ENCODE measurements at regions not wholly inside any gene's neighbourhood (a gene's known extent, or its start where the extent isn't known, plus 50 kb on each side); places are given as distances from the start of the nearest gene placed in this dataset.

DNA sequence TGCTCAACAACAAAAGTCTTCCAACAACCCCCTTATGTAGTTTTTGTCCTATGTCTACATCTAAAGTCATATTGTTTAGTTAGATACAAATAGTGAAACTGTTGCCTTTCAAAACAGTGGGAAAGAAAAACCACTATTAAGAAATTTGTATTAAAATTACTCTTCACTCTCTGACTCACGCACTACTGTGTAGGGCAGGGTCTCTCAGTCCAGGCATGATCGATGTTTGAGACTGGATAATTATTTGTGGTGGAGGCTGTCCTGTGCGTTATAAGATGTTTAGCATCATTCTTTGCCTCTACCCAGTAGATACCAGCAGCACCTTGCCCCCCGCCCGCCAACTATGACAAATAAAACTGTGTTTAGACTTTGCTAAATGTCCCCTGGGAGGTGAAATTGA, 369.4 kb upstream of the ZEB2 start:
- Histone ChIP-seq H3K36me3 (ENCODE audit: control insufficient read depth in 4 of 4, insufficient read depth in 4 of 4, low read length in 3 of 4) (no peaks in the 10 kb centered on the region), H3K27me3 (replicated peaks in 2 of 5; ENCODE audit: control insufficient read depth in 4 of 5, insufficient read depth in 5 of 5, low read length in 4 of 5) (no peaks in the 10 kb centered on the region), H3K4me1 (ENCODE audit: control extremely low read depth in 1 of 4, control insufficient read depth in 4 of 4, insufficient read depth in 4 of 4, low read length in 3 of 4) (peaks cover 0 to 4% (median 4%) of the 10 kb centered on the region in 4 experiments), H3K4me3 (ENCODE audit: control insufficient read depth in 1 of 7, extremely low read depth in 1 of 7, insufficient read depth in 4 of 7, low read depth in 2 of 7, low read length in 6 of 7) (no peak overlapping the region), H3K9me3 (ENCODE audit: control extremely low read depth in 1 of 5, control insufficient read depth in 4 of 5, insufficient read depth in 2 of 5, low read depth in 1 of 5, low read length in 4 of 5) (peaks cover 0 to 2% (median 0%) of the 10 kb centered on the region in 5 experiments), H3K27ac (ENCODE audit: insufficient read depth in 1 of 2, low read depth in 1 of 2, low read length in 2 of 2, poor library complexity in 1 of 2, severe bottlenecking in 2 of 2) (no peak overlapping the region)
- 100% methylated on average over 1 of the region's 5 CpGs for WGBS (ENCODE audit: insufficient coverage)
- POLR2A ChIA-PET, result no interaction called here
- no peak for DNase-seq
- CTCF ChIA-PET, result interaction anchor here (0.7 to 1.6 kb wide), 2 partner anchors 192 to 425 kb away, joined by 3 read pairs; no protein-coding TSS in a partner anchor

- H3K9me3 ChIP-seq (ENCODE audit: control extremely low read depth in 1 of 5, control insufficient read depth in 4 of 5, insufficient read depth in 2 of 5, low read depth in 1 of 5, low read length in 4 of 5), result peaks cover 0 to 3% (median 2%) of the 10 kb centered on the region in 5 experiments
- DNase-seq, result no peak
- H3K4me3 ChIP-seq (ENCODE audit: control insufficient read depth in 1 of 7, extremely low read depth in 1 of 7, insufficient read depth in 4 of 7, low read depth in 2 of 7, low read length in 6 of 7), result no peak overlapping the region
- no peaks in the 10 kb centered on the region for H3K36me3 ChIP-seq (ENCODE audit: control insufficient read depth in 4 of 4, insufficient read depth in 4 of 4, low read length in 3 of 4)
- H3K27me3 ChIP-seq (replicated peaks in 2 of 5; ENCODE audit: control insufficient read depth in 4 of 5, insufficient read depth in 5 of 5, low read length in 4 of 5), result no peaks in the 10 kb centered on the region
- POLR2A ChIA-PET, result no interaction called here
- H3K4me1 ChIP-seq (ENCODE audit: control extremely low read depth in 1 of 4, control insufficient read depth in 4 of 4, insufficient read depth in 4 of 4, low read length in 3 of 4), result peaks cover 0 to 4% (median 4%) of the 10 kb centered on the region in 4 experiments
- H3K27ac ChIP-seq (ENCODE audit: insufficient read depth in 1 of 2, low read depth in 1 of 2, low read length in 2 of 2, poor library complexity in 1 of 2, severe bottlenecking in 2 of 2), result no peak overlapping the region
- CTCF ChIA-PET, result interaction anchor here (1.2 kb wide), 1 partner anchor 393 kb away, joined by 3 read pairs; no protein-coding TSS in a partner anchor
- 78% methylated on average over 3 of the region's 3 CpGs for WGBS (ENCODE audit: insufficient coverage)
Observed at GRCh38 chr2:144886862-144887261, 366.9 kb upstream of the ZEB2 start.

DNA sequence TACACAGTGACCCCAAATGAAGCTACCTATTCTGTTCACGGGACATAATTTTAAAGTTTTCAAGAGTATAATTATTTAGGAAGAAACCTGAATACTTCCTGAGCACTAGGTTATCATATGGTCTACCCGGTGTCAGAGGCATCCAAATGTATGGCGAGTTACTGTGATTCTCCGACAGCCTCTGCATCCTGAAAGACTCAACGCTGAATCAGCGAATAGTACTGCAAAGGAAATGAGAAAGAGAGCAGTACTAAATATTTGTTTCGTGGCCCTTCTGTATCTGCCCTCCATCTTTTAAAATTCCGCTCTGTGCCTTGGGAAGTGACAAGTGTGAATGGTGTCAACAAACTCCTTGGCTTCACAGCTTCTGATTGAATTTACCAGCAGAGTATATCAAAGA, 358.0 kb upstream of the ZEB2 start:
- WGBS (ENCODE audit: insufficient coverage), result 100% methylated on average over 5 of the region's 8 CpGs
- POLR2A ChIA-PET, result no interaction called here
- Histone ChIP-seq H3K4me3 (ENCODE audit: control insufficient read depth in 1 of 7, extremely low read depth in 1 of 7, insufficient read depth in 4 of 7, low read depth in 2 of 7, low read length in 6 of 7) (no peak overlapping the region), H3K36me3 (ENCODE audit: control insufficient read depth in 4 of 4, insufficient read depth in 4 of 4, low read length in 3 of 4) (no peaks in the 10 kb centered on the region), H3K9me3 (ENCODE audit: control extremely low read depth in 1 of 5, control insufficient read depth in 4 of 5, insufficient read depth in 2 of 5, low read depth in 1 of 5, low read length in 4 of 5) (peaks cover 0 to 4% (median 3%) of the 10 kb centered on the region in 5 experiments), H3K4me1 (ENCODE audit: control extremely low read depth in 1 of 4, control insufficient read depth in 4 of 4, insufficient read depth in 4 of 4, low read length in 3 of 4) (no peaks in the 10 kb centered on the region), H3K27ac (ENCODE audit: insufficient read depth in 1 of 2, low read depth in 1 of 2, low read length in 2 of 2, poor library complexity in 1 of 2, severe bottlenecking in 2 of 2) (no peak overlapping the region), H3K27me3 (replicated peaks in 2 of 5; ENCODE audit: control insufficient read depth in 4 of 5, insufficient read depth in 5 of 5, low read length in 4 of 5) (no peaks in the 10 kb centered on the region)
- CTCF ChIA-PET, result no interaction called here
- no peak for DNase-seq

GRCh38 chr2:144876013-144876412, 356.1 kb upstream of the ZEB2 start:
- H3K4me1 ChIP-seq (ENCODE audit: control extremely low read depth in 1 of 4, control insufficient read depth in 4 of 4, insufficient read depth in 4 of 4, low read length in 3 of 4), result no peaks in the 10 kb centered on the region
- H3K27ac ChIP-seq (ENCODE audit: insufficient read depth in 1 of 2, low read depth in 1 of 2, low read length in 2 of 2, poor library complexity in 1 of 2, severe bottlenecking in 2 of 2), result no peak overlapping the region
- WGBS (ENCODE audit: insufficient coverage), result no CpG with 5 or more reads among the region's 4 CpGs
- H3K27me3 ChIP-seq (replicated peaks in 2 of 5; ENCODE audit: control insufficient read depth in 4 of 5, insufficient read depth in 5 of 5, low read length in 4 of 5), result no peaks in the 10 kb centered on the region
- ChIA-PET POLR2A (no interaction called here), CTCF (interaction anchor here (1.4 kb wide), 1 partner anchor 14 kb away, joined by 3 read pairs; no protein-coding TSS in a partner anchor)
- H3K4me3 ChIP-seq (ENCODE audit: control insufficient read depth in 1 of 7, extremely low read depth in 1 of 7, insufficient read depth in 4 of 7, low read depth in 2 of 7, low read length in 6 of 7), result no peak overlapping the region
- H3K36me3 ChIP-seq (ENCODE audit: control insufficient read depth in 4 of 4, insufficient read depth in 4 of 4, low read length in 3 of 4), result no peaks in the 10 kb centered on the region
- H3K9me3 ChIP-seq (ENCODE audit: control extremely low read depth in 1 of 5, control insufficient read depth in 4 of 5, insufficient read depth in 2 of 5, low read depth in 1 of 5, low read length in 4 of 5), result peaks cover 0 to 1% (median 0%) of the 10 kb centered on the region in 5 experiments
- DNase-seq, result no peak

DNA sequence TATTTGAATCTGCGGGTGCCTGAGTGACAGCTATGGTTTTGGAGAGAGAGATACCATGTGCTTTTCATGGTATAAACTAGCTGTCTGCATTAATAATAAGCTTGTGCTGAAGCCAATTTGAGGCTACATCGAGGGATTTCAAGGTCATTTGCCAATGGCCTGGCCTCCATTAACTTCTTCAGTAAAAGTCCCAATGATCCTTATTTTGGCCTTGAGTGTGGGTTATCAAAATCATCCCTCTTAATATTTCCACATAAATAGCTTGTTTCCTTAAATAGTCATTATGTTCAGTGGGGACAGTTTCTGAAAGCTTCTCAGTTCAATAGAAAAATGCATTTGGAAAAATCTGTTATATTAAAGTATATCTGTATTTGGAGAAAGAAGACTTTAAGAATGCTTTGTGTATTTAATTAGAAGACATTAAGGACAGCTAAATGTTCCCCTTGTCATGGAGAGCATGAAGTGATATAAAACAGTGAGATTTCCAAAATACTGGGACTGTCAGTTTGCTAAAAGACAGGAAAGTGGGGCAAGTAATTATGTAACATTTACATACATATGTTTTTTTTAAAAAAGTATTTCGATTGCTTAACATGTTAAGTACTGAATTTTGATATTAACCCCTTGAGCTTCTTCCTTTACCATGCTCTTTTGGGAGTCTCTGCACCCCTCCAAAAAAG, 355.5 kb upstream of the ZEB2 start:
- Histone ChIP-seq H3K4me3 (ENCODE audit: control insufficient read depth in 1 of 7, extremely low read depth in 1 of 7, insufficient read depth in 4 of 7, low read depth in 2 of 7, low read length in 6 of 7) (no peak overlapping the region), H3K9me3 (ENCODE audit: control extremely low read depth in 1 of 5, control insufficient read depth in 4 of 5, insufficient read depth in 2 of 5, low read depth in 1 of 5, low read length in 4 of 5) (peaks cover 0 to 1% (median 0%) of the 10 kb centered on the region in 5 experiments), H3K27me3 (replicated peaks in 2 of 5; ENCODE audit: control insufficient read depth in 4 of 5, insufficient read depth in 5 of 5, low read length in 4 of 5) (no peaks in the 10 kb centered on the region), H3K27ac (ENCODE audit: insufficient read depth in 1 of 2, low read depth in 1 of 2, low read length in 2 of 2, poor library complexity in 1 of 2, severe bottlenecking in 2 of 2) (no peak overlapping the region), H3K36me3 (ENCODE audit: control insufficient read depth in 4 of 4, insufficient read depth in 4 of 4, low read length in 3 of 4) (no peaks in the 10 kb centered on the region), H3K4me1 (ENCODE audit: control extremely low read depth in 1 of 4, control insufficient read depth in 4 of 4, insufficient read depth in 4 of 4, low read length in 3 of 4) (no peaks in the 10 kb centered on the region)
- no peak for DNase-seq
- 90% methylated on average over 2 of the region's 3 CpGs for WGBS (ENCODE audit: insufficient coverage)
- ChIA-PET CTCF (interaction anchor here (1.4 kb wide), 1 partner anchor 15 kb away, joined by 3 read pairs; no protein-coding TSS in a partner anchor), POLR2A (interaction anchor here (0.9 kb wide), 1 partner anchor 9 kb away, joined by 3 read pairs; no protein-coding TSS in a partner anchor)

DNA sequence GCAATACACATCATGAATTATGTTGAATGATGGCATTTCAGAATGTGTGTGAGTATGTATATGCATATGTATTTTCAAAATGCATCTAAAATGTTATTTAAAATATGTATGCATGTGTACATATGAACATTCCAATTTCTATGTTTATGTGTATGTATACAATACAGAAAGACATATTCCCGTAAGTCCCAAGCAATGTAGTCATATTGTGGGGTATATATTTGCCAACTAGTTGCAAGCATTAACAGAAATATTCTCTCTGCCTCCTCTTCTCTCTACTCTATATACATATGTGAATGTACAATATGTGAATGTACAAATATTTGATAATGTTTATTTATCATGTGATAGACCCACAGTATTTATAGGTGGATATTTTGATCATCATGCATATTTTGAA, 345.8 kb upstream of the ZEB2 start:
- DNase-seq, result no peak
- WGBS (ENCODE audit: insufficient coverage), result no CpG with 5 or more reads among the region's 1 CpG
- no peak overlapping the region for H3K4me3 ChIP-seq (ENCODE audit: control insufficient read depth in 1 of 7, extremely low read depth in 1 of 7, insufficient read depth in 4 of 7, low read depth in 2 of 7, low read length in 6 of 7)
- H3K36me3 ChIP-seq (ENCODE audit: control insufficient read depth in 4 of 4, insufficient read depth in 4 of 4, low read length in 3 of 4), result no peaks in the 10 kb centered on the region
- no peaks in the 10 kb centered on the region for H3K4me1 ChIP-seq (ENCODE audit: control extremely low read depth in 1 of 4, control insufficient read depth in 4 of 4, insufficient read depth in 4 of 4, low read length in 3 of 4)
- no peaks in the 10 kb centered on the region for H3K9me3 ChIP-seq (ENCODE audit: control extremely low read depth in 1 of 5, control insufficient read depth in 4 of 5, insufficient read depth in 2 of 5, low read depth in 1 of 5, low read length in 4 of 5)
- POLR2A ChIA-PET, result interaction anchor here (0.6 kb wide), 1 partner anchor 1148 kb away, joined by 4 read pairs; no protein-coding TSS in a partner anchor
- CTCF ChIA-PET, result no interaction called here
- no peak overlapping the region for H3K27ac ChIP-seq (ENCODE audit: insufficient read depth in 1 of 2, low read depth in 1 of 2, low read length in 2 of 2, poor library complexity in 1 of 2, severe bottlenecking in 2 of 2)
- no peaks in the 10 kb centered on the region for H3K27me3 ChIP-seq (replicated peaks in 2 of 5; ENCODE audit: control insufficient read depth in 4 of 5, insufficient read depth in 5 of 5, low read length in 4 of 5)

- H3K4me3 ChIP-seq (ENCODE audit: control insufficient read depth in 1 of 7, extremely low read depth in 1 of 7, insufficient read depth in 4 of 7, low read depth in 2 of 7, low read length in 6 of 7), result no peak overlapping the region
- 95% methylated on average over 4 of the region's 4 CpGs for WGBS (ENCODE audit: insufficient coverage)
- peaks cover 0 to 6% (median 0%) of the 10 kb centered on the region in 5 experiments for H3K9me3 ChIP-seq (ENCODE audit: control extremely low read depth in 1 of 5, control insufficient read depth in 4 of 5, insufficient read depth in 2 of 5, low read depth in 1 of 5, low read length in 4 of 5)
- no peaks in the 10 kb centered on the region for H3K36me3 ChIP-seq (ENCODE audit: control insufficient read depth in 4 of 4, insufficient read depth in 4 of 4, low read length in 3 of 4)
- no peaks in the 10 kb centered on the region for H3K27me3 ChIP-seq (replicated peaks in 2 of 5; ENCODE audit: control insufficient read depth in 4 of 5, insufficient read depth in 5 of 5, low read length in 4 of 5)
- no peaks in the 10 kb centered on the region for H3K4me1 ChIP-seq (ENCODE audit: control extremely low read depth in 1 of 4, control insufficient read depth in 4 of 4, insufficient read depth in 4 of 4, low read length in 3 of 4)
- no peak for DNase-seq
- H3K27ac ChIP-seq (ENCODE audit: insufficient read depth in 1 of 2, low read depth in 1 of 2, low read length in 2 of 2, poor library complexity in 1 of 2, severe bottlenecking in 2 of 2), result no peak overlapping the region
- ChIA-PET CTCF (no interaction called here), POLR2A (no interaction called here)
Observed at GRCh38 chr2:144859716-144860115, 339.8 kb upstream of the ZEB2 start.

Measured in common myeloid progenitor, CD34-positive (primary cell).